H9 (cell line): ENCODE measurements at regions not wholly inside any gene's neighbourhood (a gene's known extent, or its start where the extent isn't known, plus 50 kb on each side); places are given as distances from the start of the nearest gene placed in this dataset.

ENCODE experiments used
- DNase-seq: peaks from one replicate; pipeline ENCODE4 v3.0.0-alpha.2; 2017
- H2AFZ ChIP-seq: one replicate; pipeline ENCODE4 v1.6.1; 2013; ENCODE audit warnings: mild to moderate bottlenecking, low read length, control low read depth, moderate library complexity
- H2AK5ac ChIP-seq: 2 replicates; pipeline ENCODE4 v1.6.1; 2013; ENCODE audit warnings: low read length, control low read depth, mixed read lengths; ENCODE audit not compliant: insufficient read length
- H2BK120ac ChIP-seq: one replicate; pipeline ENCODE4 v1.6.1; 2013; ENCODE audit warnings: low read depth, mild to moderate bottlenecking, low read length, control low read depth, inconsistent platforms; ENCODE audit not compliant: poor library complexity, severe bottlenecking
- H2BK12ac ChIP-seq: 2 replicates; pipeline ENCODE4 v1.6.1; 2013; ENCODE audit warnings: low read length, control low read depth, mixed read lengths, low read depth; ENCODE audit not compliant: insufficient read length
- H2BK15ac ChIP-seq: 2 replicates; pipeline ENCODE4 v1.6.1; 2013; ENCODE audit warnings: low read depth, low read length, control low read depth
- H2BK20ac ChIP-seq: one replicate; pipeline ENCODE4 v1.6.1; 2013; ENCODE audit warnings: low read depth, mild to moderate bottlenecking, low read length, control low read depth, inconsistent platforms; ENCODE audit not compliant: poor library complexity, severe bottlenecking
- H2BK5ac ChIP-seq: 2 replicates; pipeline ENCODE4 v1.6.1; 2013; ENCODE audit warnings: low read length, control low read depth, mixed read lengths; ENCODE audit not compliant: insufficient read length
- H3K14ac ChIP-seq: 2 replicates; pipeline ENCODE4 v1.6.1; 2013; ENCODE audit warnings: low read length, control low read depth; ENCODE audit not compliant: insufficient read depth
- H3K18ac ChIP-seq: 2 replicates; pipeline ENCODE4 v1.6.1; 2013; ENCODE audit warnings: low read depth, mild to moderate bottlenecking, mixed read lengths, low read length, control low read depth; ENCODE audit not compliant: insufficient read length
- H3K23ac ChIP-seq: 2 replicates; pipeline ENCODE4 v1.6.1; 2013; ENCODE audit warnings: low read length, control low read depth, mixed read lengths, low read depth; ENCODE audit not compliant: insufficient read length
- H3K23me2 ChIP-seq: 2 replicates; pipeline ENCODE4 v1.6.1; 2013; ENCODE audit warnings: low read depth, mild to moderate bottlenecking, mixed read lengths, low read length, control low read depth; ENCODE audit not compliant: insufficient read length, poor library complexity, severe bottlenecking
- H3K27ac ChIP-seq: 2 replicates; pipeline ENCODE4 v1.5.1; 2013; ENCODE audit warnings: low read length, control low read depth, mixed read lengths, low read depth; ENCODE audit not compliant: insufficient read length
- H3K27me3 ChIP-seq: 2 replicates; pipeline ENCODE4 v1.6.1; 2013; ENCODE audit warnings: low read length, control low read depth, inconsistent platforms; ENCODE audit not compliant: insufficient read depth
- H3K4ac ChIP-seq: 2 replicates; pipeline ENCODE4 v1.6.1; 2013; ENCODE audit warnings: low read depth, mild to moderate bottlenecking, control low read depth, inconsistent platforms, low read length, moderate library complexity
- H3K4me1 ChIP-seq: 2 replicates; pipeline ENCODE4 v1.6.1; 2013; ENCODE audit warnings: low read length, control low read depth, inconsistent platforms; ENCODE audit not compliant: insufficient read depth
- H3K4me2 ChIP-seq: 2 replicates; pipeline ENCODE4 v1.6.1; 2013; ENCODE audit warnings: low read length, control low read depth, mixed read lengths; ENCODE audit not compliant: insufficient read length, insufficient read depth
- H3K56ac ChIP-seq: 2 replicates; pipeline ENCODE4 v1.6.1; 2013; ENCODE audit warnings: low read depth, mild to moderate bottlenecking, mixed read lengths, low read length, control low read depth; ENCODE audit not compliant: insufficient read length
- H3K79me1 ChIP-seq: 2 replicates; pipeline ENCODE4 v1.6.1; 2013; ENCODE audit warnings: low read depth, mild to moderate bottlenecking, moderate library complexity, low read length, control low read depth, inconsistent platforms; ENCODE audit not compliant: insufficient read depth, poor library complexity, severe bottlenecking
- H3K79me2 ChIP-seq: 2 replicates; pipeline ENCODE4 v1.6.1; 2013; ENCODE audit warnings: low read length, control low read depth, inconsistent platforms; ENCODE audit not compliant: insufficient read depth
- H3K9ac ChIP-seq: 2 replicates; pipeline ENCODE4 v1.6.1; 2013; ENCODE audit warnings: low read length, control low read depth, mixed read lengths; ENCODE audit not compliant: insufficient read length; ENCODE audit errors: extremely low read depth
- H3K9me3 ChIP-seq: one replicate; pipeline ENCODE4 v1.6.1; 2013; ENCODE audit warnings: low read depth, low read length, inconsistent platforms; ENCODE audit not compliant: control insufficient read depth
- H3T11ph ChIP-seq: one replicate; pipeline ENCODE4 v1.6.1; 2013; ENCODE audit warnings: mild to moderate bottlenecking, low read length, control low read depth, inconsistent platforms
- H4K20me1 ChIP-seq: one replicate; pipeline ENCODE4 v1.6.1; 2013; ENCODE audit not compliant: control insufficient read depth, insufficient read length, insufficient read depth
- H4K5ac ChIP-seq: 2 replicates; pipeline ENCODE4 v1.6.1; 2013; ENCODE audit warnings: low read depth, mild to moderate bottlenecking, mixed read lengths, low read length, control low read depth; ENCODE audit not compliant: insufficient read length
- H4K8ac ChIP-seq: replicated peaks from 2 replicates; pipeline ENCODE4 v1.6.1; 2013; ENCODE audit warnings: low read length, control low read depth, mixed read lengths, low read depth; ENCODE audit not compliant: insufficient read length
- H4K91ac ChIP-seq: 2 replicates; pipeline ENCODE4 v1.6.1; 2013; ENCODE audit warnings: low read depth, mild to moderate bottlenecking, moderate library complexity, mixed read lengths, low read length, control low read depth; ENCODE audit not compliant: insufficient read length
- H3K27ac Mint-ChIP-seq, 3 experiments: 2 replicates in 2 of 3; 3 replicates in 1 of 3; pipeline ENCODE4 v1.8.0; 2020 to 2021; ENCODE audit warnings: mixed read lengths in 3 of 3, mild to moderate bottlenecking in 1 of 3, moderate library complexity in 1 of 3
- H3K27me3 Mint-ChIP-seq: 2 replicates; pipeline ENCODE4 v1.8.0; 2021; ENCODE audit warnings: low read depth, mild to moderate bottlenecking, moderate library complexity, mixed read lengths
- H3K36me3 Mint-ChIP-seq, 3 experiments: 2 replicates in 2 of 3; 3 replicates in 1 of 3; pipeline ENCODE4 v1.8.0; 2020 to 2021; ENCODE audit warnings: low read depth in 3 of 3, mixed read lengths in 3 of 3; ENCODE audit not compliant: insufficient read depth in 1 of 3
- H3K4me1 Mint-ChIP-seq, 2 experiments: 2 replicates each; pipeline ENCODE4 v1.8.0; 2020; ENCODE audit warnings: mixed read lengths in 2 of 2
- H3K4me3 Mint-ChIP-seq, 2 experiments: 2 replicates in 1 of 2; 3 replicates in 1 of 2; pipeline ENCODE4 v1.8.0; 2020 to 2021; ENCODE audit warnings: mild to moderate bottlenecking in 2 of 2, mixed read lengths in 2 of 2, moderate library complexity in 1 of 2
- H3K9me3 Mint-ChIP-seq, 2 experiments: 2 replicates in 1 of 2; 3 replicates in 1 of 2; pipeline ENCODE4 v1.8.0; 2020; ENCODE audit warnings: mild to moderate bottlenecking in 2 of 2, mixed read lengths in 2 of 2, moderate library complexity in 1 of 2
- TF ChIP-seq, protein P1 (sequence below): fragments of 200-600 bp; sonication (generic); conservative IDR thresholded peaks from 3 replicates; pipeline ENCODE4 v1.8.0; 2021; ENCODE audit warnings: antibody characterized with exemption, mild to moderate bottlenecking

DNA sequence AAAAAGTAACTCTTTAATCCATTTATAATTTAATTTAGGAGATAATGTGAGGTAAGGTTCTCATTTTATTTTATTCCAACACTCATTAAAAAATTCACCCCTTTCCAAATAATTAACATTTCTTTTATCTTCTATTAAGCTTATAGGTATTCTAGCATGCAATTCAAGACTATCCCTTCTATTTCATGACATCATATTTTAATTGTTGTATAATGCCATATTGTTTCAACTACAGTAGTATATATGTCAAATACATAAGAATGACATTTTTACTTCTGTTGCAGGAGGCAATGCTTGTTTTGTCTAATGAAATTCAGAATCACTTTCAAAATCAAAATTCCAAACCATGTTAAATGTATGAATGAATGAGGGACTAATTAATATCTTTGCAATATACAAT is 76.2 kb downstream of the MAFB start:
- no peak overlapping the region for H2BK5ac ChIP-seq
- no peak overlapping the region for H3K27ac ChIP-seq
- no peak overlapping the region for H3K9ac ChIP-seq
- no peak overlapping the region for H3K4ac ChIP-seq
- H2BK12ac ChIP-seq: no peak overlapping the region
- H3K27me3 ChIP-seq: no peaks in the 10 kb centered on the region
- H3K79me2 ChIP-seq: no peaks in the 10 kb centered on the region
- H3K9me3 ChIP-seq: no peaks in the 10 kb centered on the region
- Mint-ChIP-seq H3K27ac (no peak overlapping the region), H3K4me1 (no peaks in the 10 kb centered on the region), H3K36me3 (no peaks in the 10 kb centered on the region), H3K4me3 (no peak overlapping the region), H3K27me3 (peaks cover 11% of the 10 kb centered on the region; the same call in 1 of the 2 replicates), H3K9me3 (no peaks in the 10 kb centered on the region)
- no peak overlapping the region for H4K8ac ChIP-seq
- TF ChIP-seq, protein P1, sequence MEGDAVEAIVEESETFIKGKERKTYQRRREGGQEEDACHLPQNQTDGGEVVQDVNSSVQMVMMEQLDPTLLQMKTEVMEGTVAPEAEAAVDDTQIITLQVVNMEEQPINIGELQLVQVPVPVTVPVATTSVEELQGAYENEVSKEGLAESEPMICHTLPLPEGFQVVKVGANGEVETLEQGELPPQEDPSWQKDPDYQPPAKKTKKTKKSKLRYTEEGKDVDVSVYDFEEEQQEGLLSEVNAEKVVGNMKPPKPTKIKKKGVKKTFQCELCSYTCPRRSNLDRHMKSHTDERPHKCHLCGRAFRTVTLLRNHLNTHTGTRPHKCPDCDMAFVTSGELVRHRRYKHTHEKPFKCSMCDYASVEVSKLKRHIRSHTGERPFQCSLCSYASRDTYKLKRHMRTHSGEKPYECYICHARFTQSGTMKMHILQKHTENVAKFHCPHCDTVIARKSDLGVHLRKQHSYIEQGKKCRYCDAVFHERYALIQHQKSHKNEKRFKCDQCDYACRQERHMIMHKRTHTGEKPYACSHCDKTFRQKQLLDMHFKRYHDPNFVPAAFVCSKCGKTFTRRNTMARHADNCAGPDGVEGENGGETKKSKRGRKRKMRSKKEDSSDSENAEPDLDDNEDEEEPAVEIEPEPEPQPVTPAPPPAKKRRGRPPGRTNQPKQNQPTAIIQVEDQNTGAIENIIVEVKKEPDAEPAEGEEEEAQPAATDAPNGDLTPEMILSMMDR: no peak
- H4K5ac ChIP-seq: no peak overlapping the region
- no peak for DNase-seq
- H3K14ac ChIP-seq: no peak overlapping the region
- no peak overlapping the region for H2BK20ac ChIP-seq
- H2AFZ ChIP-seq: no peak overlapping the region
- no peak overlapping the region for H3K23ac ChIP-seq
- no peaks in the 10 kb centered on the region for H4K20me1 ChIP-seq
- no peak overlapping the region for H2AK5ac ChIP-seq
- H3K79me1 ChIP-seq: no peaks in the 10 kb centered on the region
- H3T11ph ChIP-seq: no peak overlapping the region
- H3K56ac ChIP-seq: no peak overlapping the region
- no peak overlapping the region for H3K18ac ChIP-seq
- H3K4me1 ChIP-seq: no peaks in the 10 kb centered on the region
- no peak overlapping the region for H2BK15ac ChIP-seq
- H3K4me2 ChIP-seq: no peak overlapping the region
- no peaks in the 10 kb centered on the region for H3K23me2 ChIP-seq
- H4K91ac ChIP-seq: no peak overlapping the region
- H2BK120ac ChIP-seq: no peak overlapping the region
